WTC11 (cell line): ENCODE measurements at regions not wholly inside any gene's neighbourhood (a gene's known extent, or its start where the extent isn't known, plus 50 kb on each side); places are given as distances from the start of the nearest gene placed in this dataset.

Experiments used
- ATAC-seq: fragments of 200-7000 bp; cut with Tn5 transposase; 2 replicates; pipeline ENCODE4 v1.10.0; 2021; ENCODE audit warnings: mild to moderate bottlenecking, moderate library complexity
- CTCF ChIA-PET: fragments of 300-600 bp; sonication (Branson Sonifier 250); formaldehyde crosslinking; loops from one replicate; lab custom pipeline; 2021; ENCODE audit warnings: antibody characterized with exemption; lab: Charles Lee
- POLR2A ChIA-PET: fragments of 350-600 bp; sonication (Branson Sonifier 250); formaldehyde crosslinking; loops from one replicate; lab custom pipeline; 2021; ENCODE audit warnings: antibody characterized with exemption; lab: Charles Lee
- DNase-seq: peaks from one replicate; pipeline ENCODE4 v3.0.0; 2021; ENCODE audit warnings: low spot score
- H3K27ac Mint-ChIP-seq: 2 replicates; pipeline ENCODE4 v1.8.0; 2021; ENCODE audit warnings: mixed read lengths
- H3K27me3 Mint-ChIP-seq: 2 replicates; pipeline ENCODE4 v1.8.0; 2021; ENCODE audit warnings: low read depth, mild to moderate bottlenecking, moderate library complexity, mixed read lengths
- H3K36me3 Mint-ChIP-seq: 2 replicates; pipeline ENCODE4 v1.8.0; 2021; ENCODE audit warnings: mixed read lengths
- H3K4me1 Mint-ChIP-seq: 2 replicates; pipeline ENCODE4 v1.8.0; 2022; ENCODE audit warnings: mixed read lengths
- H3K4me3 Mint-ChIP-seq: 2 replicates; pipeline ENCODE4 v1.8.0; 2021; ENCODE audit warnings: mild to moderate bottlenecking, moderate library complexity, mixed read lengths
- H3K9me3 Mint-ChIP-seq: 2 replicates; pipeline ENCODE4 v1.8.0; 2021; ENCODE audit warnings: mixed read lengths
- CREB1 ChIP-seq: sonication (generic); formaldehyde crosslinking; IDR thresholded peaks from 2 replicates; pipeline ENCODE4 v1.8.0; 2023; ENCODE audit warnings: mild to moderate bottlenecking, missing genetic modification reagents
- E2F5 ChIP-seq: sonication (generic); formaldehyde crosslinking; IDR thresholded peaks from 2 replicates; pipeline ENCODE4 v1.8.1; 2022; ENCODE audit warnings: mild to moderate bottlenecking, moderate library complexity, missing genetic modification reagents
- ELF4 ChIP-seq: sonication (generic); formaldehyde crosslinking; IDR thresholded peaks from 2 replicates; pipeline ENCODE4 v1.8.1; 2022; ENCODE audit warnings: low read depth, mild to moderate bottlenecking, moderate library complexity, missing genetic modification reagents
- ERG ChIP-seq: fragments of 250-450 bp; sonication (Bioruptor Pico); IDR thresholded peaks from 2 replicates; pipeline ENCODE4 v1.8.0; 2021; ENCODE audit warnings: mild to moderate bottlenecking
- ETV6 ChIP-seq: sonication (generic); formaldehyde crosslinking; IDR thresholded peaks from 2 replicates; pipeline ENCODE4 v1.8.1; 2022; ENCODE audit warnings: mild to moderate bottlenecking, missing genetic modification reagents
- FOXK1 ChIP-seq: sonication (generic); formaldehyde crosslinking; IDR thresholded peaks from 2 replicates; pipeline ENCODE4 v1.8.0; 2022; ENCODE audit warnings: mild to moderate bottlenecking, moderate library complexity, missing genetic modification reagents
- FOXP1 ChIP-seq: sonication (generic); formaldehyde crosslinking; IDR thresholded peaks from 2 replicates; pipeline ENCODE4 v1.8.0; 2022; ENCODE audit warnings: missing genetic modification reagents, mild to moderate bottlenecking, moderate library complexity, borderline replicate concordance
- GABPB1 ChIP-seq: sonication (generic); formaldehyde crosslinking; IDR thresholded peaks from 2 replicates; pipeline ENCODE4 v1.8.1; 2023; ENCODE audit warnings: mild to moderate bottlenecking, missing genetic modification reagents
- IRF2 ChIP-seq: sonication (generic); formaldehyde crosslinking; IDR thresholded peaks from 2 replicates; pipeline ENCODE4 v1.8.0; 2022; ENCODE audit warnings: low read depth, missing genetic modification reagents, borderline replicate concordance
- JUN ChIP-seq: sonication (generic); formaldehyde crosslinking; IDR thresholded peaks from 2 replicates; pipeline ENCODE4 v1.8.0; 2023; ENCODE audit warnings: mild to moderate bottlenecking, missing genetic modification reagents
- NR1H2 ChIP-seq: sonication (generic); formaldehyde crosslinking; IDR thresholded peaks from 2 replicates; pipeline ENCODE4 v1.9.0; 2021; ENCODE audit warnings: mild to moderate bottlenecking, moderate library complexity, missing genetic modification reagents
- NR3C1 ChIP-seq: sonication (generic); formaldehyde crosslinking; conservative IDR thresholded peaks from 2 replicates; pipeline ENCODE4 v1.8.1; 2023; ENCODE audit warnings: low read depth, mild to moderate bottlenecking, missing genetic modification reagents
- PRRX2 ChIP-seq: fragments of 250-450 bp; sonication (Bioruptor Pico); IDR thresholded peaks from 2 replicates; pipeline ENCODE4 v1.8.0; 2021; ENCODE audit warnings: mild to moderate bottlenecking
- RORB ChIP-seq: fragments of 250-450 bp; sonication (Bioruptor Pico); IDR thresholded peaks from 2 replicates; pipeline ENCODE4 v1.9.0; 2021; ENCODE audit warnings: mild to moderate bottlenecking
- SMAD4 ChIP-seq: sonication (generic); formaldehyde crosslinking; IDR thresholded peaks from 2 replicates; pipeline ENCODE4 v1.8.0; 2022; ENCODE audit warnings: mild to moderate bottlenecking, missing genetic modification reagents
- TCF7 ChIP-seq: sonication (generic); formaldehyde crosslinking; IDR thresholded peaks from 2 replicates; pipeline ENCODE4 v1.8.0; 2022; ENCODE audit warnings: mild to moderate bottlenecking, low read depth, missing genetic modification reagents, moderate library complexity
- TEAD1 ChIP-seq: sonication (generic); formaldehyde crosslinking; IDR thresholded peaks from 2 replicates; pipeline ENCODE4 v1.8.0; 2022; ENCODE audit warnings: mild to moderate bottlenecking, missing genetic modification reagents
- TEAD4 ChIP-seq: sonication (generic); formaldehyde crosslinking; IDR thresholded peaks from 2 replicates; pipeline ENCODE4 v1.8.0; 2022; ENCODE audit warnings: mild to moderate bottlenecking, missing genetic modification reagents
- TP53 ChIP-seq: sonication (generic); formaldehyde crosslinking; IDR thresholded peaks from 2 replicates; pipeline ENCODE4 v1.8.1; 2023; ENCODE audit warnings: mild to moderate bottlenecking, missing genetic modification reagents
- USF1 ChIP-seq: sonication (generic); formaldehyde crosslinking; IDR thresholded peaks from 2 replicates; pipeline ENCODE4 v1.8.0; 2022; ENCODE audit warnings: mild to moderate bottlenecking, missing genetic modification reagents
- ZMAT4 ChIP-seq: fragments of 250-450 bp; sonication (Bioruptor Pico); IDR thresholded peaks from 2 replicates; pipeline ENCODE4 v1.9.0; 2021; ENCODE audit warnings: mild to moderate bottlenecking
- ZNF138 ChIP-seq: sonication (generic); formaldehyde crosslinking; conservative IDR thresholded peaks from 2 replicates; pipeline ENCODE4 v1.8.1; 2022; ENCODE audit warnings: mild to moderate bottlenecking, moderate library complexity, missing genetic modification reagents
- ZNF219 ChIP-seq: sonication (generic); formaldehyde crosslinking; IDR thresholded peaks from 2 replicates; pipeline ENCODE4 v1.8.0; 2023; ENCODE audit warnings: missing genetic modification reagents, mild to moderate bottlenecking, borderline replicate concordance
- ZNF281 ChIP-seq: sonication (generic); formaldehyde crosslinking; IDR thresholded peaks from 2 replicates; pipeline ENCODE4 v1.8.0; 2023; ENCODE audit warnings: mild to moderate bottlenecking, missing genetic modification reagents
- ZNF416 ChIP-seq: fragments of 250-450 bp; sonication (Bioruptor Pico); IDR thresholded peaks from 2 replicates; pipeline ENCODE4 v1.9.0; 2021; ENCODE audit warnings: mild to moderate bottlenecking, inconsistent platforms
- ZNF423 ChIP-seq: fragments of 250-450 bp; sonication (Bioruptor Pico); IDR thresholded peaks from 2 replicates; pipeline ENCODE4 v2.1.2; 2022; ENCODE audit warnings: mild to moderate bottlenecking, moderate library complexity
- ZNF512 ChIP-seq: sonication (generic); formaldehyde crosslinking; IDR thresholded peaks from 2 replicates; pipeline ENCODE4 v1.8.1; 2022; ENCODE audit warnings: missing genetic modification reagents, borderline replicate concordance

- no peak for TF ChIP-seq E2F5
Measured at GRCh38 chr9:7975336-7975735, 175.8 kb upstream of the DMAC1 start (continued).

GRCh38 chr9:7974335-7974960 is 174.9 kb upstream of the DMAC1 start:
- Mint-ChIP-seq H3K4me1 (peaks cover 5% of the 10 kb centered on the region), H3K9me3 (no peaks in the 10 kb centered on the region), H3K27ac (peak overlapping the region; percentile 60; the same call in 1 of the 2 replicates), H3K4me3 (no peak overlapping the region), H3K27me3 (no peaks in the 10 kb centered on the region), H3K36me3 (no peaks in the 10 kb centered on the region)
- DNase-seq (no peak), ATAC-seq (no peak)
- ChIA-PET CTCF (no interaction called here), POLR2A (no interaction called here)
- TF ChIP-seq ZNF416 (no peak), TP53 (CRISPR knock-in tag) (no peak), ZNF512 (CRISPR knock-in tag) (no peak), NR3C1 (CRISPR knock-in tag) (no peak), ZNF219 (no peak), JUN (CRISPR knock-in tag) (no peak), ERG (CRISPR knock-in tag) (no peak), ETV6 (CRISPR knock-in tag) (no peak), TEAD4 (CRISPR knock-in tag) (no peak), TEAD1 (CRISPR knock-in tag) (no peak), FOXP1 (CRISPR knock-in tag) (no peak), ZNF423 (CRISPR knock-in tag) (no peak), CREB1 (no peak), NR1H2 (CRISPR knock-in tag) (no peak), TCF7 (CRISPR knock-in tag) (no peak), GABPB1 (CRISPR knock-in tag) (no peak), E2F5 (no peak), FOXK1 (CRISPR knock-in tag) (no peak), RORB (no peak)

GRCh38 chr9:7973123-7973522 is 173.5 kb upstream of the DMAC1 start:
- ChIA-PET CTCF (no interaction called here), POLR2A (no interaction called here)
- Mint-ChIP-seq H3K4me3 (no peak overlapping the region), H3K27ac (no peak overlapping the region), H3K4me1 (peaks cover 7% of the 10 kb centered on the region), H3K9me3 (no peaks in the 10 kb centered on the region), H3K36me3 (no peaks in the 10 kb centered on the region), H3K27me3 (no peaks in the 10 kb centered on the region)
- DNase-seq (no peak), ATAC-seq (no peak)
- TF ChIP-seq IRF2 (CRISPR knock-in tag) (no peak), SMAD4 (no peak), USF1 (CRISPR knock-in tag) (no peak), ELF4 (no peak), ZMAT4 (CRISPR knock-in tag) (no peak), ZNF281 (no peak), ZNF219 (no peak), ZNF138 (no peak), CREB1 (no peak), PRRX2 (CRISPR knock-in tag) (no peak), ZNF423 (CRISPR knock-in tag) (no peak)
